Tibial nerve (tissue), 4 donors: ENCODE measurements at regions not wholly inside any gene's neighbourhood (a gene's known extent, or its start where the extent isn't known, plus 50 kb on each side); places are given as distances from the start of the nearest gene placed in this dataset.

Experiments used
- DNase-seq, 2 donors: peaks; one replicate each; pipeline ENCODE4 v3.0.0-alpha.2; 2019; ENCODE audit warnings: low spot score in 2 of 2
- H3K27ac ChIP-seq, 4 donors: fragments of 200-600 bp; sonication (generic) in 3 of 4; one replicate each; pipeline ENCODE4 v1.5.1; 2017 to 2019; ENCODE audit warnings: mild to moderate bottlenecking in 1 of 4
- H3K27me3 ChIP-seq, 2 donors: fragments of 200-600 bp; sonication (generic) in 1 of 2; one replicate each; pipeline versions ENCODE4 v1.5.1 to v1.6.0; 2017 to 2019
- H3K36me3 ChIP-seq, 3 donors: fragments of 200-600 bp; sonication (generic); one replicate each; pipeline ENCODE4 v1.5.1; 2018 to 2019
- H3K4me1 ChIP-seq, 4 donors: fragments of 200-600 bp; sonication (generic) in 3 of 4; one replicate each; pipeline ENCODE4 v1.5.1; 2017 to 2019
- H3K4me3 ChIP-seq, 4 donors: fragments of 200-600 bp; sonication (generic) in 3 of 4; one replicate each; pipeline ENCODE4 v1.5.1; 2017 to 2019; ENCODE audit warnings: mild to moderate bottlenecking in 1 of 4, moderate library complexity in 1 of 4
- H3K9me3 ChIP-seq, 4 donors: fragments of 200-600 bp; sonication (generic) in 3 of 4; one replicate each; pipeline ENCODE4 v1.5.1; 2017 to 2019
- CTCF ChIP-seq, 5 experiments: fragments of 200-600 bp in 3 of 5; fragments of 450-650 bp in 2 of 5; sonication (generic) in 3 of 5; IDR thresholded peaks; one replicate each; pipeline ENCODE4 v1.5.1; 2016 to 2019; ENCODE audit warnings: antibody characterized with exemption in 5 of 5, mild to moderate bottlenecking in 3 of 5, moderate library complexity in 2 of 5
- EP300 ChIP-seq, 2 donors: sonication (generic); formaldehyde crosslinking; IDR thresholded peaks; one replicate each; pipeline ENCODE4 v1.6.1; 2017; ENCODE audit warnings: antibody characterized with exemption in 2 of 2, mild to moderate bottlenecking in 1 of 2
- POLR2A ChIP-seq, 2 donors: fragments of 450-650 bp; IDR thresholded peaks; one replicate each; pipeline ENCODE4 v1.6.1; 2017; ENCODE audit warnings: antibody characterized with exemption in 2 of 2, mild to moderate bottlenecking in 2 of 2, moderate library complexity in 2 of 2
- WGBS, 2 donors: methylation state at CpG; one replicate each; pipeline ENCODE4 v1.1.5; 2018; 5-methylcytosine and 5-hydroxymethylcytosine counted together

GRCh38 chr4:177079327-177079726, 230.3 kb upstream of the NEIL3 start:
- 26 to 35% methylated on average over 3 of the region's 3 CpGs for WGBS, 2 donors

GRCh38 chr4:177080388-177080787, 229.3 kb upstream of the NEIL3 start:
- H3K4me1 ChIP-seq, result no peaks in the 10 kb centered on the region
- H3K27ac ChIP-seq, result no peak overlapping the region
- no peaks in the 10 kb centered on the region for H3K9me3 ChIP-seq
- TF ChIP-seq POLR2A (IDR thresholded peaks at IDR 0.05), result no peak
- TF ChIP-seq EP300 (IDR thresholded peaks at IDR 0.05), result no peak
- no peak for TF ChIP-seq CTCF (IDR thresholded peaks at IDR 0.05)
- H3K36me3 ChIP-seq, result no peaks in the 10 kb centered on the region
- 65 to 77% methylated on average over 4 to 5 of the region's 5 CpGs for WGBS, 2 donors
- no peak for DNase-seq
- H3K4me3 ChIP-seq, result no peak overlapping the region
- no peaks in the 10 kb centered on the region for H3K27me3 ChIP-seq

More at GRCh38 chr4:177079327-177079726, 230.3 kb upstream of the NEIL3 start:
- Histone ChIP-seq H3K9me3 (no peaks in the 10 kb centered on the region), H3K4me3 (no peak overlapping the region), H3K4me1 (no peaks in the 10 kb centered on the region), H3K27ac (no peak overlapping the region), H3K27me3 (no peaks in the 10 kb centered on the region), H3K36me3 (no peaks in the 10 kb centered on the region)
- TF ChIP-seq EP300 (IDR thresholded peaks at IDR 0.05) (no peak), POLR2A (IDR thresholded peaks at IDR 0.05) (no peak), CTCF (IDR thresholded peaks at IDR 0.05) (no peak)
- DNase-seq, result no peak

- TF ChIP-seq EP300 (IDR thresholded peaks at IDR 0.05) (no peak), POLR2A (IDR thresholded peaks at IDR 0.05) (no peak), CTCF (IDR thresholded peaks at IDR 0.05) (no peak)
- H3K36me3 ChIP-seq, result no peaks in the 10 kb centered on the region
- no peaks in the 10 kb centered on the region for H3K9me3 ChIP-seq
- H3K27ac ChIP-seq, result no peak overlapping the region
- H3K4me3 ChIP-seq, result no peak overlapping the region
- no peaks in the 10 kb centered on the region for H3K27me3 ChIP-seq
- DNase-seq, result no peak
- WGBS, 2 donors, result 85 to 87% methylated on average over 4 of the region's 4 CpGs
- H3K4me1 ChIP-seq, result no peaks in the 10 kb centered on the region
Observed at GRCh38 chr4:177087060-177087459, 222.6 kb upstream of the NEIL3 start.

GRCh38 chr4:177087499-177087898, 222.2 kb upstream of the NEIL3 start:
- H3K4me3 ChIP-seq, result no peak overlapping the region
- no peak for DNase-seq
- no peak overlapping the region for H3K27ac ChIP-seq
- WGBS, 2 donors, result 75 to 83% methylated on average over 2 of the region's 2 CpGs
- H3K27me3 ChIP-seq, result no peaks in the 10 kb centered on the region
- no peaks in the 10 kb centered on the region for H3K4me1 ChIP-seq
- TF ChIP-seq EP300 (IDR thresholded peaks at IDR 0.05), result no peak
- no peaks in the 10 kb centered on the region for H3K36me3 ChIP-seq
- no peaks in the 10 kb centered on the region for H3K9me3 ChIP-seq

GRCh38 chr4:177091515-177091914, 218.2 kb upstream of the NEIL3 start:
- Histone ChIP-seq H3K27ac (no peak overlapping the region), H3K36me3 (no peaks in the 10 kb centered on the region), H3K27me3 (no peaks in the 10 kb centered on the region), H3K4me1 (no peaks in the 10 kb centered on the region), H3K9me3 (no peaks in the 10 kb centered on the region), H3K4me3 (no peak overlapping the region)
- DNase-seq, result no peak
- no peak for TF ChIP-seq POLR2A (IDR thresholded peaks at IDR 0.05)
- no peak for TF ChIP-seq EP300 (IDR thresholded peaks at IDR 0.05)
- TF ChIP-seq CTCF (IDR thresholded peaks at IDR 0.05), result no peak

GRCh38 chr4:177092807-177093206, 216.9 kb upstream of the NEIL3 start:
- no peak for DNase-seq
- Histone ChIP-seq H3K4me3 (no peak overlapping the region), H3K27ac (no peak overlapping the region), H3K36me3 (no peaks in the 10 kb centered on the region), H3K27me3 (no peaks in the 10 kb centered on the region), H3K4me1 (no peaks in the 10 kb centered on the region), H3K9me3 (no peaks in the 10 kb centered on the region)
- TF ChIP-seq POLR2A (IDR thresholded peaks at IDR 0.05), result no peak
- TF ChIP-seq EP300 (IDR thresholded peaks at IDR 0.05), result no peak
- no peak for TF ChIP-seq CTCF (IDR thresholded peaks at IDR 0.05)
- WGBS, 2 donors, result 82 to 83% methylated on average over 2 of the region's 2 CpGs
